ENCODE measurements at regions not wholly inside any gene's neighbourhood (a gene's known extent, or its start where the extent isn't known, plus 50 kb on each side); places are given as distances from the start of the nearest gene placed in this dataset.

DNA sequence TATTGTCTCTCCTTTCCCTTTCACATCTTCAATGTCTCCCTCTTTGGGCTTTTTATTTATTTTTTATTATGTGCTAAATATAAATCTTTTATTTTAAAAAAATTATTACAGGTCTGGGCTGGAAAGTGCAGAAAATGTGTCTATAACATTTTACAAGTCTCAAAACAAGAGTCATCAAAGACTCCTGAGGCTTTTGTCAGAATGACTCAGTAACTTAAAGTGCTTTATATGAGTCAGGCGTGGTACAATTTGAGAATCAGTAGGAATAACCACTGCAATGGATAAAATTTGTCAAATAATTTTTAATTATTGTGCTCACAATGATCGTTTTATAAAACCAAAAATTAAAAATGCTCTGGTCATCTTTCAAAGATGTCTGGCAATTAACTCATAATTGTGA is 193.9 kb downstream of the MMUT start:
- H4K20me1 ChIP-seq (ENCODE audit: low read depth, low read length): no peaks in the 10 kb centered on the region
- H3K27ac ChIP-seq (ENCODE audit: low read depth, low read length): no peak overlapping the region
- TF ChIP-seq EZH2phosphoT487 (conservative IDR thresholded peaks at IDR 0.05; ENCODE audit: low read length) (no peak), CTCF (IDR thresholded peaks at IDR 0.05; ENCODE audit: insufficient read depth, low read length, poor library complexity, severe bottlenecking) (no peak)
- H3K9me3 ChIP-seq (ENCODE audit: insufficient read depth, low read length): no peaks in the 10 kb centered on the region
- no peaks in the 10 kb centered on the region for H3F3A ChIP-seq (ENCODE audit: insufficient read depth)
- H3K9me2 ChIP-seq (replicated peaks; ENCODE audit: insufficient read depth, low read length): no peaks in the 10 kb centered on the region
- H3K4me2 ChIP-seq (ENCODE audit: low read depth, low read length, poor library complexity, severe bottlenecking): no peak overlapping the region
- no peaks in the 10 kb centered on the region for H3K36me3 ChIP-seq (ENCODE audit: low read length)
- no peaks in the 10 kb centered on the region for H3K27me3 ChIP-seq (ENCODE audit: low read length)
- H3K4me3 ChIP-seq (ENCODE audit: insufficient read depth, low read length, poor library complexity, severe bottlenecking): no peak overlapping the region
- no peak overlapping the region for H2AFZ ChIP-seq (ENCODE audit: low read depth, low read length, severe bottlenecking)
- H3K79me2 ChIP-seq (ENCODE audit: insufficient read depth, low read length): no peaks in the 10 kb centered on the region
- H3K9ac ChIP-seq (ENCODE audit: low read length): no peak overlapping the region

- H2AFZ ChIP-seq (ENCODE audit: low read depth, low read length, severe bottlenecking): no peak overlapping the region
- H3K9me3 ChIP-seq (ENCODE audit: insufficient read depth, low read length): no peaks in the 10 kb centered on the region
- no peaks in the 10 kb centered on the region; the same call in 1 of the 2 replicates for H3K9me2 ChIP-seq (replicated peaks; ENCODE audit: insufficient read depth, low read length)
- no peak overlapping the region for H3K4me3 ChIP-seq (ENCODE audit: insufficient read depth, low read length, poor library complexity, severe bottlenecking)
- no peak overlapping the region for H3K4me2 ChIP-seq (ENCODE audit: low read depth, low read length, poor library complexity, severe bottlenecking)
- no peaks in the 10 kb centered on the region for H4K20me1 ChIP-seq (ENCODE audit: low read depth, low read length)
- no peaks in the 10 kb centered on the region for H3K79me2 ChIP-seq (ENCODE audit: insufficient read depth, low read length)
- H3K27me3 ChIP-seq (ENCODE audit: low read length): no peaks in the 10 kb centered on the region
- no peak overlapping the region for H3K27ac ChIP-seq (ENCODE audit: low read depth, low read length)
- no peak overlapping the region for H3K9ac ChIP-seq (ENCODE audit: low read length)
- TF ChIP-seq CTCF (IDR thresholded peaks at IDR 0.05; ENCODE audit: insufficient read depth, low read length, poor library complexity, severe bottlenecking) (no peak), EZH2phosphoT487 (conservative IDR thresholded peaks at IDR 0.05; ENCODE audit: low read length) (no peak)
- H3F3A ChIP-seq (ENCODE audit: insufficient read depth): no peaks in the 10 kb centered on the region
- H3K36me3 ChIP-seq (ENCODE audit: low read length): no peaks in the 10 kb centered on the region
Measured at GRCh38 chr6:49264909-49265308, 198.1 kb downstream of the MMUT start.

DNA sequence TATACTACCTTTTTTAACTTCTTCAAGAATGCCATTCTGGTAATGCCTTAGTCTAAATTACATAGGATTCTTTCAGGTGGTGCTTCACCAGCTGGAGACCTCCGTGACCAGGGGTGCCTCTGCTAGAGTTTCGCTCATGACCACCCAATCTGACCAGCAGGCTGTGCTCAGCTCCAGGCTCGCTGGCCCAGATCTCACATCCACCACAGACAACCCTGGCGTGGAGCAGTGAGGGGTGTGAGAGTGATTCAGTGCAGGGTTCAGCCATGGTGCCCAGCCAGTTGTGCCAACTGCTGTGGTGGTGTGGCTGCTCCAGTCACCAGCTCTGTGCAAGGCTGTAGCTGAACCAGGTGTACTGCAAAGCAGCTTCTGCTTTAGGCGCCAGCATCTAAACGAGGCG is 198.6 kb downstream of the MMUT start:
- H3K9me3 ChIP-seq (ENCODE audit: insufficient read depth, low read length): no peaks in the 10 kb centered on the region
- no peak for TF ChIP-seq EZH2phosphoT487 (conservative IDR thresholded peaks at IDR 0.05; ENCODE audit: low read length)
- no peak for TF ChIP-seq CTCF (IDR thresholded peaks at IDR 0.05; ENCODE audit: insufficient read depth, low read length, poor library complexity, severe bottlenecking)
- H4K20me1 ChIP-seq (ENCODE audit: low read depth, low read length): no peaks in the 10 kb centered on the region
- H2AFZ ChIP-seq (ENCODE audit: low read depth, low read length, severe bottlenecking): no peak overlapping the region
- H3K27ac ChIP-seq (ENCODE audit: low read depth, low read length): no peak overlapping the region
- no peaks in the 10 kb centered on the region for H3K79me2 ChIP-seq (ENCODE audit: insufficient read depth, low read length)
- H3K4me3 ChIP-seq (ENCODE audit: insufficient read depth, low read length, poor library complexity, severe bottlenecking): no peak overlapping the region
- H3K9ac ChIP-seq (ENCODE audit: low read length): no peak overlapping the region
- no peaks in the 10 kb centered on the region; the same call in 1 of the 2 replicates for H3K9me2 ChIP-seq (replicated peaks; ENCODE audit: insufficient read depth, low read length)
- no peak overlapping the region for H3K4me2 ChIP-seq (ENCODE audit: low read depth, low read length, poor library complexity, severe bottlenecking)
- H3F3A ChIP-seq (ENCODE audit: insufficient read depth): no peaks in the 10 kb centered on the region
- no peaks in the 10 kb centered on the region for H3K27me3 ChIP-seq (ENCODE audit: low read length)
- H3K36me3 ChIP-seq (ENCODE audit: low read length): no peaks in the 10 kb centered on the region
